GM12878 (cell line): ENCODE measurements at regions not wholly inside any gene's neighbourhood (a gene's known extent, or its start where the extent isn't known, plus 50 kb on each side); places are given as distances from the start of the nearest gene placed in this dataset.
A peak's percentile ranks its signal among the peaks of the same experiment; 100 is the strongest.

Source experiments
- CBX3 ChIP-seq: fragments of 200-600 bp; sonication (generic); IDR thresholded peaks from 2 replicates; pipeline ENCODE4 v1.6.1; 2016; ENCODE audit warnings: low read depth, borderline replicate concordance
- CEBPZ ChIP-seq: fragments of 150-350 bp; IDR thresholded peaks from 2 replicates; pipeline ENCODE4 v1.6.1; 2016; ENCODE audit warnings: low read depth, low read length
- CREM ChIP-seq: IDR thresholded peaks from 2 replicates; pipeline ENCODE4 v1.6.1; 2014; ENCODE audit warnings: antibody characterized with exemption, low read depth
- CUX1 ChIP-seq: IDR thresholded peaks from 2 replicates; pipeline ENCODE4 v1.6.1; 2012; ENCODE audit warnings: improper control_type of control experiment, low read depth, low read length; ENCODE audit not compliant: insufficient replicate concordance
- EED ChIP-seq: sonication (generic); IDR thresholded peaks from 2 replicates; pipeline ENCODE4 v1.6.1; 2016; ENCODE audit warnings: antibody characterized with exemption, low read depth
- GATAD2B ChIP-seq: fragments of 450-650 bp; conservative IDR thresholded peaks from 2 replicates; pipeline ENCODE4 v1.6.1; 2017; ENCODE audit warnings: low read depth, mild to moderate bottlenecking, moderate library complexity
- KLF5 ChIP-seq: fragments of 450-650 bp; IDR thresholded peaks from 2 replicates; pipeline ENCODE4 v1.6.1; 2014; ENCODE audit warnings: mild to moderate bottlenecking; ENCODE audit not compliant: partially characterized antibody
- LARP7 ChIP-seq: fragments of 450-650 bp; IDR thresholded peaks from 2 replicates; pipeline ENCODE4 v1.6.1; 2017; ENCODE audit warnings: mild to moderate bottlenecking
- NR2C1 ChIP-seq: fragments of 450-650 bp; IDR thresholded peaks from 2 replicates; pipeline ENCODE4 v1.6.1; 2017; ENCODE audit warnings: antibody characterized with exemption, mild to moderate bottlenecking, moderate library complexity
- POLR2AphosphoS5 ChIP-seq: IDR thresholded peaks from 2 replicates; pipeline ENCODE4 v1.6.1; 2011; ENCODE audit warnings: mild to moderate bottlenecking, low read length, inconsistent platforms
- RCOR1 ChIP-seq: conservative IDR thresholded peaks from 2 replicates; pipeline ENCODE4 v1.6.1; 2012; ENCODE audit warnings: low read depth, low read length, improper control_type of control experiment
- RFX5 ChIP-seq: IDR thresholded peaks from 2 replicates; pipeline ENCODE4 v1.6.1; 2011; ENCODE audit warnings: low read depth, low read length, improper control_type of control experiment
- SIX5 ChIP-seq: IDR thresholded peaks from 2 replicates; pipeline ENCODE4 v1.6.1; 2011; ENCODE audit warnings: mild to moderate bottlenecking, low read depth, low read length, moderate library complexity; ENCODE audit not compliant: severe bottlenecking
- SP1 ChIP-seq: IDR thresholded peaks from one replicate; pipeline ENCODE4 v1.6.1; 2011; ENCODE audit warnings: low read depth, low read length
- TARDBP ChIP-seq: IDR thresholded peaks from 2 replicates; pipeline ENCODE4 v1.6.1; 2016; ENCODE audit warnings: borderline replicate concordance
- ZNF274 ChIP-seq: IDR thresholded peaks from one replicate; pipeline ENCODE4 v1.8.0; 2011; ENCODE audit not compliant: insufficient read length, insufficient read depth
- ZSCAN29 ChIP-seq: fragments of 450-650 bp; IDR thresholded peaks from 2 replicates; pipeline ENCODE4 v1.6.1; 2017; ENCODE audit warnings: mild to moderate bottlenecking, moderate library complexity
- TF ChIP-seq, protein P1 (sequence below): fragments of 450-650 bp; formaldehyde crosslinking; IDR thresholded peaks from 2 replicates; pipeline ENCODE4 v1.4.0; 2020; ENCODE audit warnings: mild to moderate bottlenecking, moderate library complexity

DNA sequence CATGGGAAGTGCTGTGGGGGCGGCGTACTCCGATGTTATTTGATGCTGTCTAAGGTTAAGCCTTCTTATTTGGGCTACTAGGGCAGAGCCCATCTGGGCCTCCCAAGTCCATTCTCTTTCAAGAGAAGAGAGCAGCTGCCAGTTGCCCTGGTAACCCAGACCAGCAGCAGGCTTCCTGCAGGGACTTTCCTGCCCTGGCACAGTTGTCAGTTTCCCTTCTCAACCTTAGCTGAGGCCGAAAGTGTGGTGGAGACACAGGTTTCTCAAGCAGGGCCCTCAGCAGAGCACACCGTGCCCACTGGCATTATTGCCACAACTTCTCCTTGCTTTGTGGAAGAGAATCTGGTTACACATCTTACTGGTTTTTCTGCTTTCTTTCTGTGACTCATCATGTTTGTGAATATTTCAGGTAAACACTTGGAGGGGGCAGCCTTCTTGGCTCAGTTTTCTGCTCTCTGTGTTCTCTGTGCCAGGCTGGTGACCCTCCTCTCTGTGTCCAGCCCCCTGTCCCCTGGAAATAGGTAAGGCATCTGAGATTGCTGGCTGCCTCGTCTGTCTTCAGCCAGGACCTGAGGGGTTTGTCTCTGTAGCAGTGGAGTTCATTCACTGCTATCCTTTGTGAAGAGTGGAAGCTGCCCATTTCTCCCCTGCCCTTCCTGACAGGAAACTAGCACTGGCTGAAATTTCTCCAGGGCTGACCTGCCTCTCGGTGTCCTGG lies 111.0 kb downstream of the B3GNT2 start (continued):
- no peak for TF ChIP-seq CEBPZ
- no peak for TF ChIP-seq NR2C1
- no peak for TF ChIP-seq KLF5
- TF ChIP-seq ZSCAN29 = no peak
- peak; percentile 85 for TF ChIP-seq GATAD2B
- TF ChIP-seq, protein P1, sequence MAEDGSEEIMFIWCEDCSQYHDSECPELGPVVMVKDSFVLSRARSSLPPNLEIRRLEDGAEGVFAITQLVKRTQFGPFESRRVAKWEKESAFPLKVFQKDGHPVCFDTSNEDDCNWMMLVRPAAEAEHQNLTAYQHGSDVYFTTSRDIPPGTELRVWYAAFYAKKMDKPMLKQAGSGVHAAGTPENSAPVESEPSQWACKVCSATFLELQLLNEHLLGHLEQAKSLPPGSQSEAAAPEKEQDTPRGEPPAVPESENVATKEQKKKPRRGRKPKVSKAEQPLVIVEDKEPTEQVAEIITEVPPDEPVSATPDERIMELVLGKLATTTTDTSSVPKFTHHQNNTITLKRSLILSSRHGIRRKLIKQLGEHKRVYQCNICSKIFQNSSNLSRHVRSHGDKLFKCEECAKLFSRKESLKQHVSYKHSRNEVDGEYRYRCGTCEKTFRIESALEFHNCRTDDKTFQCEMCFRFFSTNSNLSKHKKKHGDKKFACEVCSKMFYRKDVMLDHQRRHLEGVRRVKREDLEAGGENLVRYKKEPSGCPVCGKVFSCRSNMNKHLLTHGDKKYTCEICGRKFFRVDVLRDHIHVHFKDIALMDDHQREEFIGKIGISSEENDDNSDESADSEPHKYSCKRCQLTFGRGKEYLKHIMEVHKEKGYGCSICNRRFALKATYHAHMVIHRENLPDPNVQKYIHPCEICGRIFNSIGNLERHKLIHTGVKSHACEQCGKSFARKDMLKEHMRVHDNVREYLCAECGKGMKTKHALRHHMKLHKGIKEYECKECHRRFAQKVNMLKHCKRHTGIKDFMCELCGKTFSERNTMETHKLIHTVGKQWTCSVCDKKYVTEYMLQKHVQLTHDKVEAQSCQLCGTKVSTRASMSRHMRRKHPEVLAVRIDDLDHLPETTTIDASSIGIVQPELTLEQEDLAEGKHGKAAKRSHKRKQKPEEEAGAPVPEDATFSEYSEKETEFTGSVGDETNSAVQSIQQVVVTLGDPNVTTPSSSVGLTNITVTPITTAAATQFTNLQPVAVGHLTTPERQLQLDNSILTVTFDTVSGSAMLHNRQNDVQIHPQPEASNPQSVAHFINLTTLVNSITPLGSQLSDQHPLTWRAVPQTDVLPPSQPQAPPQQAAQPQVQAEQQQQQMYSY (CRISPR knock-in tag) = no peak
- peak; percentile 70 for TF ChIP-seq POLR2AphosphoS5
- no peak for TF ChIP-seq TARDBP
- TF ChIP-seq LARP7 = no peak
- TF ChIP-seq CUX1 = peak; percentile 30
- TF ChIP-seq ZNF274 = no peak
- TF ChIP-seq RCOR1 = no peak
- no peak for TF ChIP-seq RFX5
- TF ChIP-seq CREM = no peak
- no peak for TF ChIP-seq SIX5
- TF ChIP-seq CBX3 = no peak
- TF ChIP-seq EED = peak; percentile 57
- TF ChIP-seq SP1 = peak; percentile 51
